Peyer's patch (tissue), 4 donors: ENCODE measurements at regions not wholly inside any gene's neighbourhood (a gene's known extent, or its start where the extent isn't known, plus 50 kb on each side); places are given as distances from the start of the nearest gene placed in this dataset.

Source experiments
- POLR2A ChIP-seq, 2 donors: fragments of 450-650 bp; IDR thresholded peaks; one replicate each; pipeline ENCODE4 v1.5.1; 2017; ENCODE audit warnings: antibody characterized with exemption in 2 of 2, mild to moderate bottlenecking in 2 of 2, moderate library complexity in 2 of 2
- TF ChIP-seq, protein P1 (sequence below), 6 experiments: fragments of 450-650 bp in 4 of 6; fragments of 200-600 bp in 2 of 6; sonication (generic) in 1 of 6; IDR thresholded peaks; one replicate each; pipeline ENCODE4 v1.5.1; 2017 to 2019; ENCODE audit warnings: antibody characterized with exemption in 6 of 6, mild to moderate bottlenecking in 3 of 6, moderate library complexity in 1 of 6

DNA sequence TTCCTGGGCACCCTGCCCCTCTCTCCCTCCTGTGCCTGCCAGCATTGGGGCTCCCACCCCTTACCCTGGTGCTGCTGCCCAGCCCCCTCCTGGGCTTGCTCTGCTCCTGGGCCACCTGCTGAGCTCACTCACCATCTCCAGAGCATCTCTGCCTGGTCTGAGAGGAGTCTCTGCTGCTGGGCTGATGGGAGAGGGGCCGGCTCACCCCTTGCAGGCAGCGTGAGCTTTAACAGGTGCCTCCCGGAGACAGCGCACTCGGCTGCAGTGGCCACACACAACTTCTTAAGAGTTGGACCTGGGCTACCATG, 721.7 kb downstream of the MATN1 start:
- TF ChIP-seq, protein P1, sequence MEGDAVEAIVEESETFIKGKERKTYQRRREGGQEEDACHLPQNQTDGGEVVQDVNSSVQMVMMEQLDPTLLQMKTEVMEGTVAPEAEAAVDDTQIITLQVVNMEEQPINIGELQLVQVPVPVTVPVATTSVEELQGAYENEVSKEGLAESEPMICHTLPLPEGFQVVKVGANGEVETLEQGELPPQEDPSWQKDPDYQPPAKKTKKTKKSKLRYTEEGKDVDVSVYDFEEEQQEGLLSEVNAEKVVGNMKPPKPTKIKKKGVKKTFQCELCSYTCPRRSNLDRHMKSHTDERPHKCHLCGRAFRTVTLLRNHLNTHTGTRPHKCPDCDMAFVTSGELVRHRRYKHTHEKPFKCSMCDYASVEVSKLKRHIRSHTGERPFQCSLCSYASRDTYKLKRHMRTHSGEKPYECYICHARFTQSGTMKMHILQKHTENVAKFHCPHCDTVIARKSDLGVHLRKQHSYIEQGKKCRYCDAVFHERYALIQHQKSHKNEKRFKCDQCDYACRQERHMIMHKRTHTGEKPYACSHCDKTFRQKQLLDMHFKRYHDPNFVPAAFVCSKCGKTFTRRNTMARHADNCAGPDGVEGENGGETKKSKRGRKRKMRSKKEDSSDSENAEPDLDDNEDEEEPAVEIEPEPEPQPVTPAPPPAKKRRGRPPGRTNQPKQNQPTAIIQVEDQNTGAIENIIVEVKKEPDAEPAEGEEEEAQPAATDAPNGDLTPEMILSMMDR (IDR thresholded peaks at IDR 0.05), result no peak
- TF ChIP-seq POLR2A (IDR thresholded peaks at IDR 0.05), result no peak
